GM23248 (cell line): ENCODE measurements at regions not wholly inside any gene's neighbourhood (a gene's known extent, or its start where the extent isn't known, plus 50 kb on each side); places are given as distances from the start of the nearest gene placed in this dataset.
A peak's percentile ranks its signal among the peaks of the same experiment; 100 is the strongest.

Source experiments
- DNase-seq: peaks from one replicate; pipeline ENCODE4 v3.0.0-alpha.2; 2015
- H2AFZ ChIP-seq: fragments of 200-600 bp; sonication (generic); 2 replicates; pipeline ENCODE4 v1.6.1; 2016; ENCODE audit warnings: antibody characterized with exemption
- H3F3A ChIP-seq: fragments of 200-600 bp; sonication (generic); 2 replicates; pipeline ENCODE4 v1.6.1; 2016; ENCODE audit warnings: mild to moderate bottlenecking, antibody characterized with exemption, mixed run types; ENCODE audit not compliant: insufficient read depth
- H3K27ac ChIP-seq: fragments of 200-600 bp; sonication (generic); 2 replicates; pipeline ENCODE4 v1.5.1; 2016; ENCODE audit warnings: mild to moderate bottlenecking
- H3K27me3 ChIP-seq: fragments of 200-600 bp; sonication (generic); replicated peaks from 2 replicates; pipeline ENCODE4 v1.6.1; 2016; ENCODE audit warnings: mild to moderate bottlenecking; ENCODE audit not compliant: insufficient read depth
- H3K36me3 ChIP-seq: fragments of 200-600 bp; sonication (generic); 2 replicates; pipeline ENCODE4 v1.6.1; 2016; ENCODE audit warnings: low read depth, mild to moderate bottlenecking
- H3K4me1 ChIP-seq: fragments of 200-600 bp; sonication (generic); 2 replicates; pipeline ENCODE4 v1.6.1; 2016; ENCODE audit warnings: mild to moderate bottlenecking; ENCODE audit not compliant: insufficient read depth
- H3K4me2 ChIP-seq: fragments of 200-600 bp; sonication (generic); one replicate; pipeline ENCODE4 v1.6.1; 2016; ENCODE audit warnings: mild to moderate bottlenecking; ENCODE audit not compliant: unreplicated experiment
- H3K4me3 ChIP-seq: fragments of 200-600 bp; sonication (generic); 2 replicates; pipeline ENCODE4 v1.5.1; 2016; ENCODE audit warnings: mild to moderate bottlenecking
- H3K79me2 ChIP-seq: fragments of 200-600 bp; sonication (generic); 2 replicates; pipeline ENCODE4 v1.6.1; 2016; ENCODE audit warnings: mild to moderate bottlenecking; ENCODE audit not compliant: insufficient read depth
- H3K9ac ChIP-seq: fragments of 200-600 bp; sonication (generic); 2 replicates; pipeline ENCODE4 v1.6.1; 2016; ENCODE audit warnings: mild to moderate bottlenecking
- H3K9me2 ChIP-seq: fragments of 200-600 bp; sonication (generic); 2 replicates; pipeline ENCODE4 v1.6.1; 2016; ENCODE audit warnings: mixed run types, mild to moderate bottlenecking, moderate library complexity; ENCODE audit not compliant: insufficient read depth
- H3K9me3 ChIP-seq: fragments of 200-600 bp; sonication (generic); one replicate; pipeline ENCODE4 v1.6.1; 2017; ENCODE audit warnings: low read depth
- H4K20me1 ChIP-seq: fragments of 200-600 bp; sonication (generic); 2 replicates; pipeline ENCODE4 v1.6.0; 2016; ENCODE audit not compliant: insufficient read depth
- EZH2 ChIP-seq: fragments of 200-600 bp; sonication (generic); IDR thresholded peaks from 2 replicates; pipeline ENCODE4 v1.6.1; 2018; ENCODE audit warnings: antibody characterized with exemption, mild to moderate bottlenecking; ENCODE audit not compliant: insufficient read depth, poor library complexity, severe bottlenecking
- EZH2phosphoT487 ChIP-seq: fragments of 200-600 bp; sonication (generic); IDR thresholded peaks from 2 replicates; pipeline ENCODE4 v1.6.1; 2018; ENCODE audit warnings: antibody characterized with exemption, moderate library complexity, mild to moderate bottlenecking, low read depth; ENCODE audit not compliant: insufficient read depth
- WGBS, 2 experiments: methylation state at CpG; one replicate each; pipeline ENCODE4 v1.1.6; 2015 to 2017; ENCODE audit warnings: low lambda C conversion rate in 2 of 2, low coverage in 1 of 2; ENCODE audit errors: missing lambda C conversion rate in 2 of 2; 5-methylcytosine and 5-hydroxymethylcytosine counted together
- in situ Hi-C: fragments of 300-500 bp; cut with MboI; formaldehyde crosslinking; loops from 2 replicates; pipeline ENCODE4 v1.15.0; 2020

DNA sequence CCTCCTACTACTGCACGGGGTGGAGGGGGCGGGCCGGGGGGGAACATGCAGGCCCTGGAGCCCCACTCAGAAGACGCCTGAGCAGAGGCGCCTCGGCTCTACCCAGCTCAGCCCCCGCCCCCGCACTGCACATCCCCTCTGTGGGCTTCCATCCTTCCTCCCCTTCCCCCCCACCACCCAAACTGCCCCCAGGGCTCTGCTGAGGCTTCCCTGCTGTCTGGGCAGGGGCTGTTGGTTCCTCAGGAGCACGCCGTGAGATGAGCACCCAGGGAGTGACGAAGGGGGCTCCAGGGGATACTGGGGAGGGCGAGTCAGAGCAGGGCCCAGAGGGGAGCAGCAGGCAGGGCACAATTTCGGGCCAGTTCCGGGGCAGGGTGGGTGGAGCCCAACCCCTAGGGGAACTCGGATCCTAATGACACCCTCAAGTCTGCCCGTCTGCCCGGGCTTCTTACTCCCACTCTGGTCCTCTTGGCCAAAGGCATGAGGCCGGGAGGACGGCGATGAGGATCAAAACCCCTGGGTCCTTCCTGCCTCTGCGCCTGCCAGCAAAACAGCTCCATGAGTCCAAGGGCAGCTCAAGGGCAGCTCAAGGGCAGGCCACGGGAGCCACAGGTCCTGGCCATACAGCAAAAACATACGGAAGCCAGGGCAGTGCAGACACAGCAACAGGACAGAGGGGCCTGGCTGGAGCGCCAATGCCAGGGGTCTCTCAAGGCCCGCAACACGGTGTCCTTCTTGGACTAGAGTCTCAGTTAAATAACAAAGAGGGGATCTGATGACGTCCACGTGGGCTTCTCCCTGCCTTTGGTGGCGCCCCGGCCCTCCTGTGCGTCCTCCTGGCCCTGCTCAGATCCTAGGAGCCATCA lies 200.9 kb downstream of the AUH start:
- Histone ChIP-seq H3K4me3 (no peak overlapping the region), H3K27me3 (no peaks in the 10 kb centered on the region), H3K27ac (no peak overlapping the region), H4K20me1 (no peaks in the 10 kb centered on the region), H3K4me1 (peaks cover 23% of the 10 kb centered on the region), H2AFZ (no peak overlapping the region), H3K9ac (no peak overlapping the region), H3K4me2 (no peak overlapping the region), H3K9me2 (no peaks in the 10 kb centered on the region), H3K36me3 (no peaks in the 10 kb centered on the region), H3F3A (no peaks in the 10 kb centered on the region), H3K79me2 (no peaks in the 10 kb centered on the region), H3K9me3 (no peaks in the 10 kb centered on the region)
- DNase-seq, result no peak
- in situ Hi-C loops, result no loop called here
- WGBS, 2 experiments, result 88 to 95% methylated on average over 20 to 30 of the region's 31 CpGs
- no peak for TF ChIP-seq EZH2

DNA sequence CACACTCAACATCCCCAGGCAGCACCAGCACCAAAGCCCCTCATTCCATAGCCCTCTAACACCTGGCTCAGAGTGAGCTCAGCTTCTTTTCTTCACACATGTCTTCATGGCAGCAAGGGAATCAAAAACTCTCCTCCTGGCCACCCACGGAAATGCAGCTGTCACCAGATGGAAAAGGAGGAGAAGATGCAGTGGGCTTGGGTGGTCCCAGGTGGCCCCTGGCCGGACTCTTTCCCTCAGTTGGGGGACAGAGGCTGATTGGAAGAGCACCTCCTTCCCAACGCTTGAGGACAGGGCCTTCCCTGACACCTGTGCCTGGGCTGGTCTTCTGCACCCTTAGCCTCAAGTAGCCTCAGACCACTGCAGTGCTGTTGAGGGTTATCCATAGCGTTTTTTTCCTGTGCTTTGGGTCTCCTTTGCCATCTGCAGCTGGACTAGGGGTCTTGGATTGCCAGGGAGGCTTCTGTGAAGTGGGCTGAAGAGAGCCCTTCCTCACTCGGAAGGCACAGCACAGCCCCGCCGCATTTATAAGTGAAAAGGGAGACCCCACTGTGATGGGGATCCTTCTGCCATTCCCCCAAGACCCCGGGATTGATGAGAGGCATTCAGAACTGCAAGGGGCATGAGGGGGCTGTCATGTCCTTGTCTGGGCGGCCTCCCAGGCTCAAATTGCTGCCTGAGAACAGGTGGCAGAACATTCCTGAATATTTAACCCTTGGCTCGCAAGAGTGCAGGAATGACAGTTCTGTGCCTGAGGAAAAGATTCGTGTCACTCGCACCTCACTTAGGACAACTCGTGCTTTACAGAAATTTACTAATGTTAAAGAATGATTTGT lies 200.0 kb downstream of the AUH start:
- no peak for TF ChIP-seq EZH2phosphoT487
- TF ChIP-seq EZH2, result no peak
- no peak for DNase-seq
- Histone ChIP-seq H3K4me1 (peaks cover 24% of the 10 kb centered on the region), H3K9me3 (no peaks in the 10 kb centered on the region), H3K79me2 (no peaks in the 10 kb centered on the region), H3K36me3 (no peaks in the 10 kb centered on the region), H3K9me2 (no peaks in the 10 kb centered on the region), H3F3A (no peaks in the 10 kb centered on the region), H2AFZ (no peak overlapping the region), H3K4me3 (no peak overlapping the region), H3K4me2 (no peak overlapping the region), H4K20me1 (no peaks in the 10 kb centered on the region), H3K27me3 (no peaks in the 10 kb centered on the region), H3K27ac (no peak overlapping the region), H3K9ac (no peak overlapping the region; the same call in 1 of the 2 replicates)
- in situ Hi-C loops, result no loop called here
- WGBS, 2 experiments, result 84 to 87% methylated on average over 13 of the region's 13 CpGs

DNA sequence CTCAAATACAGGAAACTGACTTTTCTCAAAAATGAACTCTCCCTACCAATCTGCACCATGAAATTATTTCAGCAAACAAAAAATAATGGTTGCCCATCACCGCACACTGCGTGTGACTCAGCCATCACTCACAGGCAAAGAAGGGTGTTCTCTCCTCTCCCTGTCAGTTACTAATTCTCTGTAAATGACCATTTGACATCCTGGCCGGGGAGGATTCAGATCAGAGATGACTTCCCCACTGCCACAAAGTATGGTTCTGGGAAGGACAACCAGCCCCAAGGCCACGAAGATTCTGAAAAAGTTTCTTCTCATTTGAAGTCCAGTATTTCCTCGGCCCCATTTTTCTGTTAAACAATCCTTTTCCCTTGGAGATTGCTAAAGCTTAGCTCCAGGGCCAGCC lies 199.4 kb downstream of the AUH start:
- H3K4me2 ChIP-seq, result peak overlapping the region; percentile 15
- in situ Hi-C loops, result no loop called here
- H3K9ac ChIP-seq, result peak overlapping the region; percentile 9; the same call in 1 of the 2 replicates

DNA sequence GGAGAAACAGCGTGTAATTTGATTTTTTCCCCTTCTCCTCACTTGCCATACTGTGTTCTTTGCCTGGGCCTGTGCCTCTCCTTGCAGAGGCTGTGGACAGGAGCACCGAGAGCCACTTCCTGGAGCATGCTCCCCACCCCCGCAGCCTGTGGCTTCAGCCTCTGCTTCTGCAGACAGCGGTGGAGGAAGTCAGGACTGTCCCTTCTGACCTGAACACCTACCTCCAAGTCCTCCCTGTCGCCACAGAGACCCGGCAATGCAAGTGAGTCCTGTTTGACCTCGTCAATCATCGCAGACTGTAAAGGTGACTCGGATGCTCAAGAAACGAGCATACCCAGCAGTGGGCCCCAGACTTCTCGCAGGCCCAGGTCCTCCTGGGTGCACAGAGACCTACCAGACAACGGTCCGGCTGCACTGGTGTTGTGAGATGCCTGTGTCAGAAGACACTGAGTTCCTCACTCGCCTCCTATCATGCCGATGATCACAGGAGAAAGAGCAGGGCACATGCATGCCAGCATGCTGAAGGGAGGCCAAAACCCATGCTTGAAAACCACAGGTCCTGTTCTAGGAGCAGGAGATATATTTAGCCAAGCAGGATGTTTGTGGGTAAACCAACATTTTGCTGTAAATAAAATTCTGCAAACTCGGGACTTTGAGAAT lies 198.8 kb downstream of the AUH start:
- WGBS, 2 experiments, result 87 to 90% methylated on average over 16 of the region's 16 CpGs
- no peak overlapping the region for H3K4me3 ChIP-seq
- TF ChIP-seq EZH2 (no peak), EZH2phosphoT487 (no peak)
- no peak overlapping the region for H3K27ac ChIP-seq
- peak overlapping the region; percentile 25 for H2AFZ ChIP-seq
- peak overlapping the region; percentile 15 for H3K4me2 ChIP-seq
- no peak for DNase-seq
- H3F3A ChIP-seq, result no peaks in the 10 kb centered on the region
- H4K20me1 ChIP-seq, result no peaks in the 10 kb centered on the region
- H3K27me3 ChIP-seq, result no peaks in the 10 kb centered on the region
- H3K4me1 ChIP-seq, result peaks cover 27% of the 10 kb centered on the region
- no peaks in the 10 kb centered on the region for H3K36me3 ChIP-seq
- H3K9me2 ChIP-seq, result no peaks in the 10 kb centered on the region
- in situ Hi-C loops, result no loop called here
- H3K9me3 ChIP-seq, result no peaks in the 10 kb centered on the region
- no peaks in the 10 kb centered on the region for H3K79me2 ChIP-seq
- H3K9ac ChIP-seq, result peak overlapping the region; percentile 9; the same call in 1 of the 2 replicates

More for the DNA sequence above, 199.4 kb downstream of the AUH start:
- Histone ChIP-seq H3K9me3 (no peaks in the 10 kb centered on the region), H2AFZ (peak overlapping the region; percentile 25), H4K20me1 (no peaks in the 10 kb centered on the region), H3K36me3 (no peaks in the 10 kb centered on the region), H3K4me1 (peaks cover 27% of the 10 kb centered on the region), H3K27ac (no peak overlapping the region), H3K27me3 (no peaks in the 10 kb centered on the region), H3K4me3 (no peak overlapping the region), H3K9me2 (no peaks in the 10 kb centered on the region), H3K79me2 (no peaks in the 10 kb centered on the region), H3F3A (no peaks in the 10 kb centered on the region)
- DNase-seq, result peak; percentile 43
- 40 to 53% methylated on average over 5 of the region's 5 CpGs for WGBS, 2 experiments
- no peak for TF ChIP-seq EZH2phosphoT487
- no peak for TF ChIP-seq EZH2
